Endothelial cell of umbilical vein (primary cell): ENCODE measurements at regions not wholly inside any gene's neighbourhood (a gene's known extent, or its start where the extent isn't known, plus 50 kb on each side); places are given as distances from the start of the nearest gene placed in this dataset.

ENCODE experiments used
- BruUV-seq: library from RNA; stranded (reverse); fragments of 400-500 nt; replicated peaks from 2 replicates; lab custom pipeline; 2021; lab: Mats Ljungman, UMichigan
- CTCF ChIA-PET: fragments of 300-600, 350-600 bp; sonication (Branson Sonifier 250); formaldehyde crosslinking; loops from one replicate; lab custom pipeline; 2021; ENCODE audit warnings: antibody characterized with exemption, inconsistent platforms; lab: Charles Lee
- POLR2A ChIA-PET: fragments of 300-600, 350-600 bp; sonication (Branson Sonifier 250); formaldehyde crosslinking; loops from one replicate; lab custom pipeline; 2021; ENCODE audit warnings: antibody characterized with exemption, inconsistent platforms; lab: Charles Lee
- DNase-seq: peaks from one replicate; pipeline ENCODE4 v3.0.0-alpha.2; 2011; ENCODE audit warnings: low read depth, low spot score
- FAIRE-seq: peaks from 2 replicates; lab custom pipeline; 2011; peaks lifted over from hg19 to GRCh38; lab: Jason Lieb, UNC
- H2AFZ ChIP-seq: 2 replicates; pipeline ENCODE4 v1.6.0; 2012; ENCODE audit warnings: low read depth, low read length, control low read depth, inconsistent platforms
- H3K27ac ChIP-seq: 2 replicates; pipeline ENCODE4 v1.5.1; 2011; ENCODE audit warnings: low read depth, mild to moderate bottlenecking, control low read depth, low read length, moderate library complexity; ENCODE audit not compliant: insufficient read depth
- H3K27me3 ChIP-seq, 2 experiments: 2 replicates each; pipeline versions ENCODE4 v1.6.0 to v1.6.1; 2011; ENCODE audit warnings: low read length in 2 of 2, mixed read lengths in 1 of 2; ENCODE audit not compliant: control insufficient read depth in 2 of 2, insufficient read depth in 2 of 2
- H3K36me3 ChIP-seq, 2 experiments: 2 replicates in 1 of 2; 3 replicates in 1 of 2; pipeline ENCODE4 v1.5.1; 2011; ENCODE audit warnings: low read length in 2 of 2, mild to moderate bottlenecking in 1 of 2, moderate library complexity in 1 of 2; ENCODE audit not compliant: control insufficient read depth in 2 of 2, insufficient read depth in 2 of 2; ENCODE audit errors: extremely low read depth in 1 of 2
- H3K4me1 ChIP-seq: 3 replicates; pipeline ENCODE4 v1.5.1; 2011; ENCODE audit warnings: mild to moderate bottlenecking, low read length; ENCODE audit not compliant: control insufficient read depth, insufficient read depth; ENCODE audit errors: extremely low read depth
- H3K4me2 ChIP-seq: 2 replicates; pipeline ENCODE4 v1.6.1; 2011; ENCODE audit warnings: low read length, control low read depth, mixed read lengths; ENCODE audit not compliant: insufficient read depth
- H3K4me3 ChIP-seq, 3 experiments: fragments of 200-600 bp in 1 of 3; sonication (generic), shearing (Covaris generic) in 1 of 3; replicated peaks in 1 of 3; 2 replicates each; pipeline ENCODE4 v1.5.1; 2011 to 2016; ENCODE audit warnings: control low read depth in 3 of 3, low read length in 3 of 3, mild to moderate bottlenecking in 2 of 3, inconsistent platforms in 1 of 3, low read depth in 1 of 3, moderate library complexity in 1 of 3; ENCODE audit not compliant: insufficient read depth in 1 of 3
- H3K79me2 ChIP-seq: 2 replicates; pipeline ENCODE4 v1.6.0; 2012; ENCODE audit warnings: low read length, inconsistent platforms; ENCODE audit not compliant: control insufficient read depth, insufficient read depth
- H3K9ac ChIP-seq: replicated peaks from 2 replicates; pipeline ENCODE3; 2011; ENCODE audit warnings: low read length, control low read depth; ENCODE audit not compliant: insufficient read depth; ENCODE audit errors: extremely low read depth
- H3K9me1 ChIP-seq: replicated peaks from 3 replicates; pipeline ENCODE4 v1.6.0; 2011; ENCODE audit warnings: mild to moderate bottlenecking, low read length; ENCODE audit not compliant: control insufficient read depth, insufficient read depth; ENCODE audit errors: extremely low read depth
- H3K9me3 ChIP-seq: replicated peaks from 2 replicates; pipeline ENCODE4 v1.5.1; 2012; ENCODE audit warnings: low read length, inconsistent platforms; ENCODE audit not compliant: control insufficient read depth, insufficient read depth
- H4K20me1 ChIP-seq: replicated peaks from 2 replicates; pipeline ENCODE3; 2011; ENCODE audit warnings: mild to moderate bottlenecking, low read length; ENCODE audit not compliant: control insufficient read depth, insufficient read depth; ENCODE audit errors: extremely low read depth
- CTCF ChIP-seq, 2 donors: IDR thresholded peaks; 1 replicate in 1 of 2; 2 replicates in 1 of 2; pipeline ENCODE4 v1.5.1; 2011; ENCODE audit warnings: low read length in 2 of 2, mild to moderate bottlenecking in 2 of 2, moderate library complexity in 2 of 2, control low read depth in 1 of 2, inconsistent platforms in 1 of 2, low read depth in 1 of 2; ENCODE audit not compliant: insufficient read depth in 1 of 2; ENCODE audit errors: extremely low read depth in 1 of 2
- EZH2 ChIP-seq: IDR thresholded peaks from 2 replicates; pipeline ENCODE4 v1.6.1; 2012; ENCODE audit warnings: borderline replicate concordance, low read depth, mild to moderate bottlenecking, moderate library complexity, low read length, inconsistent platforms; ENCODE audit not compliant: severe bottlenecking
- FOS ChIP-seq: IDR thresholded peaks from 2 replicates; pipeline ENCODE4 v1.6.1; 2011; ENCODE audit warnings: mild to moderate bottlenecking, low read length, moderate library complexity, borderline replicate concordance; ENCODE audit not compliant: insufficient read depth
- GATA2 ChIP-seq: IDR thresholded peaks from 2 replicates; pipeline ENCODE4 v1.7.0; 2011; ENCODE audit warnings: low read depth, mild to moderate bottlenecking, moderate library complexity, mixed read lengths, low read length; ENCODE audit not compliant: insufficient read length, insufficient read depth
- JUN ChIP-seq: IDR thresholded peaks from 2 replicates; pipeline ENCODE4 v1.6.1; 2011; ENCODE audit warnings: borderline replicate concordance, low read depth; ENCODE audit not compliant: insufficient read length, insufficient read depth
- MAX ChIP-seq: IDR thresholded peaks from 2 replicates; pipeline ENCODE4 v1.6.1; 2011; ENCODE audit not compliant: insufficient read depth, insufficient read length
- MYC ChIP-seq: IDR thresholded peaks from one replicate; pipeline ENCODE4 v1.6.1; 2011; ENCODE audit warnings: mild to moderate bottlenecking, low read depth, low read length
- POLR2A ChIP-seq: IDR thresholded peaks from 2 replicates; pipeline ENCODE4 v1.6.1; 2012; ENCODE audit warnings: low read depth, mild to moderate bottlenecking, control low read depth, low read length
- POLR2AphosphoS5 ChIP-seq: IDR thresholded peaks from 2 replicates; pipeline ENCODE4 v1.6.1; 2012; ENCODE audit warnings: low read depth, mild to moderate bottlenecking, control low read depth, low read length, moderate library complexity; ENCODE audit not compliant: insufficient read depth
- dilution Hi-C: fragments of 300-500 bp; cut with MboI; formaldehyde crosslinking; loops from one replicate; pipeline ENCODE4 v1.15.0; 2019; ENCODE audit warnings: low sequenced_read_pairs; ENCODE audit not compliant: extremely low pct_ligation_motif_present
- intact Hi-C: fragments of 100-400 bp; cut with micrococcal nuclease; formaldehyde crosslinking; loops from one replicate; pipeline ENCODE4 v1.10.0; 2022

GRCh38 chr15:69522361-69522760 lies 69.7 kb downstream of the RPLP1 start:
- H3K9ac ChIP-seq: no peak overlapping the region
- H3K4me1 ChIP-seq: no peaks in the 10 kb centered on the region
- no TSS peak for BruUV-seq
- H3K27ac ChIP-seq: no peak overlapping the region
- no peaks in the 10 kb centered on the region for H3K9me1 ChIP-seq
- no peak overlapping the region for H3K4me3 ChIP-seq
- CTCF ChIA-PET: interaction anchor here (0.8 to 1.9 kb wide), 5 partner anchors 14 to 967 kb away, joined by 3 to 7 read pairs (median 4); no protein-coding TSS in a partner anchor
- no peaks in the 10 kb centered on the region for H3K9me3 ChIP-seq
- TF ChIP-seq MYC: no peak
- TF ChIP-seq EZH2: no peak
- no peak for TF ChIP-seq CTCF (IDR thresholded peaks at IDR 0.05; ENCODE audit: extremely low read depth in 1 of 2, insufficient read depth in 1 of 2, low read depth in 1 of 2, low read length in 2 of 2)
- no peak for TF ChIP-seq MAX
- no peak for TF ChIP-seq POLR2AphosphoS5
- no peak for TF ChIP-seq JUN
- TF ChIP-seq GATA2: no peak
- no peak for TF ChIP-seq FOS
- no peak for TF ChIP-seq POLR2A
- no peak overlapping the region for H2AFZ ChIP-seq
- dilution Hi-C loops (no loop called here), intact Hi-C loops (loop anchor here (5.0 kb wide), 1 partner anchor 205 kb away; no protein-coding TSS in a partner anchor)
- no peak for DNase-seq
- FAIRE-seq: no peak
- POLR2A ChIA-PET: no interaction called here
- peaks cover 0 to 2% of the 10 kb centered on the region in 2 experiments for H3K27me3 ChIP-seq
- H3K4me2 ChIP-seq: no peak overlapping the region
- H4K20me1 ChIP-seq: no peaks in the 10 kb centered on the region
- H3K36me3 ChIP-seq: no peaks in the 10 kb centered on the region
- H3K79me2 ChIP-seq: no peaks in the 10 kb centered on the region
